Mesenchymal stem cell (in vitro differentiated cells and primary cell): ENCODE measurements at regions not wholly inside any gene's neighbourhood (a gene's known extent, or its start where the extent isn't known, plus 50 kb on each side); places are given as distances from the start of the nearest gene placed in this dataset.

Experiments
- DNase-seq: peaks from one replicate; pipeline ENCODE4 v3.0.0-alpha.2; 2013
- H2AFZ ChIP-seq: one replicate; pipeline ENCODE4 v1.6.1; 2013; ENCODE audit warnings: low read depth, mild to moderate bottlenecking, control low read depth, inconsistent platforms, low read length, moderate library complexity
- H2AK5ac ChIP-seq: 2 replicates; pipeline ENCODE4 v1.6.1; 2013; ENCODE audit warnings: low read length, moderate library complexity, mild to moderate bottlenecking, inconsistent platforms; ENCODE audit not compliant: severe bottlenecking
- H2BK120ac ChIP-seq: one replicate; pipeline ENCODE4 v1.6.1; 2013; ENCODE audit warnings: low read depth, mild to moderate bottlenecking, inconsistent platforms, low read length, moderate library complexity
- H2BK12ac ChIP-seq, 2 experiments: one replicate each; pipeline ENCODE4 v1.6.1; 2013; ENCODE audit warnings: inconsistent platforms in 2 of 2, low read length in 2 of 2, mild to moderate bottlenecking in 2 of 2, moderate library complexity in 2 of 2, control low read depth in 1 of 2
- H2BK15ac ChIP-seq: one replicate; pipeline ENCODE4 v1.6.1; 2013; ENCODE audit warnings: mild to moderate bottlenecking, low read depth, inconsistent platforms; ENCODE audit not compliant: poor library complexity, severe bottlenecking
- H2BK5ac ChIP-seq: 2 replicates; pipeline ENCODE4 v1.6.1; 2013; ENCODE audit warnings: low read depth, mild to moderate bottlenecking, low read length, control low read depth, inconsistent platforms; ENCODE audit not compliant: poor library complexity, severe bottlenecking
- H3K14ac ChIP-seq, 2 experiments: one replicate each; pipeline ENCODE4 v1.6.1; 2013; ENCODE audit warnings: inconsistent platforms in 2 of 2, low read length in 2 of 2, control low read depth in 1 of 2, mild to moderate bottlenecking in 1 of 2, moderate library complexity in 1 of 2
- H3K18ac ChIP-seq, 2 experiments: one replicate each; pipeline ENCODE4 v1.6.1; 2013; ENCODE audit warnings: inconsistent platforms in 2 of 2, low read length in 2 of 2, control low read depth in 1 of 2, low read depth in 1 of 2, mild to moderate bottlenecking in 1 of 2
- H3K23ac ChIP-seq, 2 experiments: one replicate each; pipeline ENCODE4 v1.6.1; 2013; ENCODE audit warnings: inconsistent platforms in 2 of 2, low read length in 2 of 2, mild to moderate bottlenecking in 2 of 2, moderate library complexity in 2 of 2, control low read depth in 1 of 2
- H3K27ac ChIP-seq: 2 replicates; pipeline ENCODE4 v1.5.1; 2013; ENCODE audit warnings: mild to moderate bottlenecking, moderate library complexity, low read length, control low read depth, inconsistent platforms; ENCODE audit not compliant: poor library complexity, severe bottlenecking
- H3K27me3 ChIP-seq, 2 experiments: 2 replicates each; pipeline versions ENCODE4 v1.6.1 to v1.7.0; 2013; ENCODE audit warnings: low read length in 2 of 2, mild to moderate bottlenecking in 2 of 2, moderate library complexity in 2 of 2, control low read depth in 1 of 2, inconsistent platforms in 1 of 2; ENCODE audit not compliant: control insufficient read depth in 1 of 2, insufficient read depth in 1 of 2
- H3K36me3 ChIP-seq, 2 experiments: 2 replicates each; pipeline versions ENCODE4 v1.6.1 to v1.7.0; 2013; ENCODE audit warnings: low read length in 2 of 2, control low read depth in 1 of 2, inconsistent platforms in 1 of 2, low read depth in 1 of 2, mild to moderate bottlenecking in 1 of 2; ENCODE audit not compliant: insufficient read depth in 2 of 2, control insufficient read depth in 1 of 2
- H3K4ac ChIP-seq, 2 experiments: one replicate each; pipeline ENCODE4 v1.6.1; 2013; ENCODE audit warnings: inconsistent platforms in 2 of 2, low read length in 2 of 2, mild to moderate bottlenecking in 2 of 2, moderate library complexity in 2 of 2, control low read depth in 1 of 2, low read depth in 1 of 2
- H3K4me1 ChIP-seq: 2 replicates; pipeline ENCODE4 v1.6.1; 2013; ENCODE audit warnings: low read depth, low read length, control low read depth; ENCODE audit not compliant: control insufficient read depth, insufficient read depth
- H3K4me2 ChIP-seq: 2 replicates; pipeline ENCODE4 v1.6.1; 2013; ENCODE audit warnings: low read length, mild to moderate bottlenecking, inconsistent platforms; ENCODE audit not compliant: poor library complexity, severe bottlenecking
- H3K4me3 ChIP-seq, 2 experiments: 2 replicates each; pipeline versions ENCODE4 v1.5.1 to v1.7.0; 2013; ENCODE audit warnings: low read length in 2 of 2, mild to moderate bottlenecking in 2 of 2, control low read depth in 1 of 2, low read depth in 1 of 2; ENCODE audit not compliant: insufficient read depth in 1 of 2
- H3K79me1 ChIP-seq: replicated peaks from 2 replicates; pipeline ENCODE4 v1.6.1; 2013; ENCODE audit warnings: mild to moderate bottlenecking, control low read depth, low read length, inconsistent platforms; ENCODE audit not compliant: poor library complexity, severe bottlenecking
- H3K9ac ChIP-seq: 2 replicates; pipeline ENCODE4 v1.7.0; 2013; ENCODE audit warnings: mild to moderate bottlenecking, low read length, moderate library complexity
- H3K9me3 ChIP-seq: 2 replicates; pipeline ENCODE4 v1.7.0; 2013; ENCODE audit warnings: mild to moderate bottlenecking, low read length; ENCODE audit not compliant: control insufficient read depth
- H4K8ac ChIP-seq: one replicate; pipeline ENCODE4 v1.6.1; 2013; ENCODE audit warnings: inconsistent platforms, mild to moderate bottlenecking, low read length, moderate library complexity
- H4K91ac ChIP-seq: one replicate; pipeline ENCODE4 v1.6.1; 2013; ENCODE audit warnings: mild to moderate bottlenecking, low read length, inconsistent platforms
- WGBS: methylation state at CpG from one replicate; pipeline ENCODE4 v1.1.7; 2013; ENCODE audit warnings: mixed read lengths; 5-methylcytosine and 5-hydroxymethylcytosine counted together

DNA sequence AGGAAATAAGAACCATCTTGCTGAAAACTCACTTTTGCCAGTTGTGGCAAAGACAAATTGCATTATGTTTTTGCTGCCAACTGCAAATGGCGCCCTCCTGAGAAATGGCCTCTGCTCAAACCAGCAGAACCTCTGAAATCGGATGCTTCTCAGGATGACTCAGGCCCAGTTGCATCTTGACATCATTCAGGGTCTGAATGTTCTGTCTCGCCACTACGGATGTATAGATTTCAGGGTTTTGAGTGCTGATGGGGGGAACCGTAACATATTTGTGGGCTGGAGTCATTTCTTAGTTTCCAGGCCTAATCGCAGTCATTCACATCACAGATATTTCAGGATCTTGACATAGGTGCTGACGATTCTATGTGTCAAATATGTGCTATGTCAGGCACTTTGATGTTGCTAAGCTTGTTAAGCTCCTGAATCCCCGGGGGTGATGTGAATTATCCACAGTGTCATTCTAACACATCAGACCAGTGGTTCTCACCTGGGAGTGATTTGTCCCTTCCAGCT lies 207.1 kb downstream of the NFATC2 start:
- H3K27me3 ChIP-seq, result no peaks in the 10 kb centered on the region
- no peak overlapping the region for H3K23ac ChIP-seq
- no peaks in the 10 kb centered on the region for H3K79me1 ChIP-seq
- peak overlapping the region; percentile 21 for H4K8ac ChIP-seq
- no peak overlapping the region for H2BK120ac ChIP-seq
- H4K91ac ChIP-seq, result no peak overlapping the region
- peaks cover 2% of the 10 kb centered on the region for H3K9me3 ChIP-seq
- H2BK15ac ChIP-seq, result no peak overlapping the region
- peak overlapping the region; percentile 9 for H2AK5ac ChIP-seq
- WGBS, result 2% methylated on average over 5 of the region's 8 CpGs
- no peak overlapping the region for H3K4me2 ChIP-seq
- H2BK5ac ChIP-seq, result no peak overlapping the region
- H3K27ac ChIP-seq, result peak overlapping the region; percentile 84
- peaks cover 12% of the 10 kb centered on the region for H3K4me1 ChIP-seq
- no peak overlapping the region for H3K4ac ChIP-seq
- H2BK12ac ChIP-seq, result peak overlapping the region in 1 of 2 experiments; percentile 77
- no peaks in the 10 kb centered on the region for H3K36me3 ChIP-seq
- H3K9ac ChIP-seq, result no peak overlapping the region
- no peak overlapping the region for H3K14ac ChIP-seq
- DNase-seq, result peak; percentile 100
- H2AFZ ChIP-seq, result peak overlapping the region; percentile 14
- H3K18ac ChIP-seq, result peak overlapping the region; percentile 1 to 16
- H3K4me3 ChIP-seq, result no peak overlapping the region

GRCh38 chr20:51334609-51335008 lies 207.9 kb downstream of the NFATC2 start:
- H4K91ac ChIP-seq, result peak overlapping the region; percentile 81
- peak overlapping the region; percentile 81 to 95 for H2BK12ac ChIP-seq
- 95% methylated on average over 9 of the region's 9 CpGs for WGBS
- H2BK120ac ChIP-seq, result peak overlapping the region; percentile 29
- H3K23ac ChIP-seq, result no peak overlapping the region
- H2BK5ac ChIP-seq, result no peak overlapping the region
- peak overlapping the region; percentile 85 for H2AK5ac ChIP-seq
- peak overlapping the region; percentile 84 for H3K27ac ChIP-seq
- no peaks in the 10 kb centered on the region for H3K36me3 ChIP-seq
- H3K18ac ChIP-seq, result peak overlapping the region; percentile 68 to 83
- H3K14ac ChIP-seq, result peak overlapping the region in 1 of 2 experiments; percentile 94
- H3K27me3 ChIP-seq, result no peaks in the 10 kb centered on the region
- no peak overlapping the region for H3K9ac ChIP-seq
- no peak overlapping the region for H3K4me3 ChIP-seq
- H4K8ac ChIP-seq, result peak overlapping the region; percentile 59
- no peaks in the 10 kb centered on the region for H3K79me1 ChIP-seq
- DNase-seq, result no peak
- H3K4me1 ChIP-seq, result peaks cover 12% of the 10 kb centered on the region
- H2AFZ ChIP-seq, result no peak overlapping the region
- H3K4ac ChIP-seq, result peak overlapping the region; percentile 16 to 62
- no peak overlapping the region for H3K4me2 ChIP-seq
- peaks cover 9% of the 10 kb centered on the region for H3K9me3 ChIP-seq
- H2BK15ac ChIP-seq, result peak overlapping the region; percentile 74

- WGBS, result 97% methylated on average over 14 of the region's 14 CpGs
Measured at GRCh38 chr20:51333971-51334370, 208.5 kb downstream of the NFATC2 start.

DNA sequence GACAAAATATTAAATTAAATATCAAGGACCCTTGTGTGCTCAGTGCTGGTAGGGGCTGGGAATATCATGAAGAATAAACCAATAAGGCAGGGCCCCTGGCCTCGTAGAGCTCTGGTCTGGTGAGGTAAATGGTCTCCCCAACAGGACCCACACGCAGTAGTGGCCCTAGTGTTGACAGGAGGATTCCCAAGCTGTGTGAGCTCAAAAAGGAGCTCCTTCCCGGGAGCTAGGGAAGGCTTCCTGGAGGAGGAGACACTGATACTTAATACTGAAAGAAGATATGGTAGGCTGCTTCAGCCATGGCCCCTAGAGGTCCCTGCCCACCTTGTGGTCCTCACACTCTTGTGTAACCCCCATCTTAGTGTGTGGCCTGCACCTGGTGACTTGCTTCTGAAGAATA lies 209.1 kb downstream of the NFATC2 start:
- no peaks in the 10 kb centered on the region for H3K36me3 ChIP-seq

More at GRCh38 chr20:51333971-51334370, 208.5 kb downstream of the NFATC2 start:
- Histone ChIP-seq H3K36me3 (no peaks in the 10 kb centered on the region), H4K8ac (no peak overlapping the region), H2AK5ac (peak overlapping the region; percentile 37), H2BK120ac (no peak overlapping the region), H3K23ac (peak overlapping the region in 1 of 2 experiments; percentile 31), H3K27ac (no peak overlapping the region), H3K27me3 (no peaks in the 10 kb centered on the region), H3K9ac (no peak overlapping the region), H3K14ac (peak overlapping the region in 1 of 2 experiments; percentile 72), H3K4me3 (no peak overlapping the region), H3K18ac (peak overlapping the region in 1 of 2 experiments; percentile 83), H3K9me3 (peaks cover 16% of the 10 kb centered on the region), H2BK15ac (peak overlapping the region; percentile 74), H2BK5ac (no peak overlapping the region), H3K4me2 (no peak overlapping the region), H3K79me1 (no peaks in the 10 kb centered on the region), H3K4ac (peak overlapping the region in 1 of 2 experiments; percentile 55), H2BK12ac (peak overlapping the region in 1 of 2 experiments; percentile 95), H4K91ac (no peak overlapping the region), H2AFZ (no peak overlapping the region), H3K4me1 (peaks cover 12% of the 10 kb centered on the region)
- no peak for DNase-seq

More for the DNA sequence above, 209.1 kb downstream of the NFATC2 start:
- no peak overlapping the region for H3K9ac ChIP-seq
- no peaks in the 10 kb centered on the region for H3K27me3 ChIP-seq
- peak overlapping the region in 1 of 2 experiments; percentile 95 for H2BK12ac ChIP-seq
- H4K91ac ChIP-seq, result no peak overlapping the region
- H3K4me2 ChIP-seq, result no peak overlapping the region
- peaks cover 12% of the 10 kb centered on the region for H3K4me1 ChIP-seq
- H2BK5ac ChIP-seq, result no peak overlapping the region
- no peak overlapping the region for H3K18ac ChIP-seq
- peak overlapping the region; percentile 62 for H2AK5ac ChIP-seq
- H3K9me3 ChIP-seq, result peaks cover 20% of the 10 kb centered on the region
- WGBS, result 94% methylated on average over 3 of the region's 3 CpGs
- H2BK15ac ChIP-seq, result peak overlapping the region; percentile 19
- no peak overlapping the region for H3K27ac ChIP-seq
- H2AFZ ChIP-seq, result no peak overlapping the region
- H4K8ac ChIP-seq, result no peak overlapping the region
- H3K79me1 ChIP-seq, result no peaks in the 10 kb centered on the region
- no peak overlapping the region for H3K23ac ChIP-seq
- DNase-seq, result no peak
- H3K14ac ChIP-seq, result peak overlapping the region in 1 of 2 experiments; percentile 72
- H3K4me3 ChIP-seq, result no peak overlapping the region
- H2BK120ac ChIP-seq, result no peak overlapping the region
- H3K4ac ChIP-seq, result peak overlapping the region in 1 of 2 experiments; percentile 55
